ENCODE measurements at regions not wholly inside any gene's neighbourhood (a gene's known extent, or its start where the extent isn't known, plus 50 kb on each side); places are given as distances from the start of the nearest gene placed in this dataset.

DNA sequence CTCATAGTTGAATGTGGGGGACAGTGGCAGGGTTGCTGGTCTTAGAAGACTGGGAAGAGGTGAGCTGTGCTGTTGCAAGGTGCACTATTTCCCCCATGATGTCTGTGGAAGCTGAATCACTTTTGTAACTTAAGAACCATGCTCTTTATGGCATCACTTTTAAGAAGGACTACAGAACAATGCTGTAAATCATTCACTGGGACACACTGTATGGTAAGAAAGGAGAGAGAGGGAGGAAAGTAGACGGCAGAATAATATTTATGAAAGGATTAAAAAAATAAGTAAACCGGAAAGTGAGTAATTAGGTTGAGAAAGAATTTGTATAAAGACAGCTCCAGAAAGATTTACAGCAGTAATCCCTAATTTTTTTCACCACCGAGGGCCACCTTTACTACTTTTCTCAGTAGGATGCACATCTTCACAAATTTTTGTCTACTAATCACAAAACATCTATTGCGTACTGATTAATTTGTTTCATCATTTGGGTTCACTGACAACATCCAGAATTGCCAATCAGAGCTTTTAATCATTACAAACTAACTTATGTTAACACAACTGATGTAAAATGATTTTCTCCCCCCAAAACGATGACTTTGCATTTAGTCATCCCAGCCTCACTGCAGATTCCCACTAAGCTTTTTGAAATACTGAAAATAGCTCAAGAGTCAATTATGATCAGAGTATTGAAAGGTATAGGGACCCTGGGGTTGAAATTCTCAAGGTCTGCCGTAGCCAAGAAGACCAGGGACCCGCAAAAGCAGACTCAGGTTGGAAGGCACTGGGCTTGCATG, 560.7 kb upstream of the NOX3 start:
- TF ChIP-seq, protein P1, sequence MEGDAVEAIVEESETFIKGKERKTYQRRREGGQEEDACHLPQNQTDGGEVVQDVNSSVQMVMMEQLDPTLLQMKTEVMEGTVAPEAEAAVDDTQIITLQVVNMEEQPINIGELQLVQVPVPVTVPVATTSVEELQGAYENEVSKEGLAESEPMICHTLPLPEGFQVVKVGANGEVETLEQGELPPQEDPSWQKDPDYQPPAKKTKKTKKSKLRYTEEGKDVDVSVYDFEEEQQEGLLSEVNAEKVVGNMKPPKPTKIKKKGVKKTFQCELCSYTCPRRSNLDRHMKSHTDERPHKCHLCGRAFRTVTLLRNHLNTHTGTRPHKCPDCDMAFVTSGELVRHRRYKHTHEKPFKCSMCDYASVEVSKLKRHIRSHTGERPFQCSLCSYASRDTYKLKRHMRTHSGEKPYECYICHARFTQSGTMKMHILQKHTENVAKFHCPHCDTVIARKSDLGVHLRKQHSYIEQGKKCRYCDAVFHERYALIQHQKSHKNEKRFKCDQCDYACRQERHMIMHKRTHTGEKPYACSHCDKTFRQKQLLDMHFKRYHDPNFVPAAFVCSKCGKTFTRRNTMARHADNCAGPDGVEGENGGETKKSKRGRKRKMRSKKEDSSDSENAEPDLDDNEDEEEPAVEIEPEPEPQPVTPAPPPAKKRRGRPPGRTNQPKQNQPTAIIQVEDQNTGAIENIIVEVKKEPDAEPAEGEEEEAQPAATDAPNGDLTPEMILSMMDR (IDR thresholded peaks at IDR 0.05; ENCODE audit: low read depth, low read length) = no peak
- TF ChIP-seq POLR2A (IDR thresholded peaks at IDR 0.05; ENCODE audit: extremely low read depth, insufficient read length) = no peak
